HG03571 (cell line): ENCODE measurements at regions not wholly inside any gene's neighbourhood (a gene's known extent, or its start where the extent isn't known, plus 50 kb on each side); places are given as distances from the start of the nearest gene placed in this dataset.
"Not testable (repeated sequence)": the region's sequence is repeated elsewhere in the genome, so short reads cannot be mapped to it uniquely, and the experiment has no call there.

Experiments
- ATAC-seq: cut with Tn5 transposase; IDR thresholded peaks from one replicate; pipeline ENCODE4 v1.9.1; 2021; ENCODE audit not compliant: unreplicated experiment

DNA sequence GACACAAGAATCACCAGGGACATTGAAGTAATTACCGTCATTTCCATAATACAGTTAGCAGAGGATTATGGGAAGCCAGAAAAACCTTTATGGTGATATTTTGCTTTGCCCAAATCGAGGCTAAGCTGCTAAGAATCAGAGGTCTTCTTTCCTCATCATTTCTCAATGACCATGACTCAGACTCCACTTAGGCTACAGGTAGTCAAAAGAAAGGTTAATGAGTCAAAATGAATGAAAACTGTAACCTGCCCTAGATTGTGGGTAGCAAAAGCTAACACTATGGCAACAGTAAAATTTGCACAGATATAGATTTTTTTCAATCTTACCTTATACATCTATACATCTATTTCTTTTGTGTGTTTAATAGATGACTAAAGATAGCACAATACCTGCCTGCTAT is 185.8 kb downstream of the CARTPT start:
- ATAC-seq: no peak

DNA sequence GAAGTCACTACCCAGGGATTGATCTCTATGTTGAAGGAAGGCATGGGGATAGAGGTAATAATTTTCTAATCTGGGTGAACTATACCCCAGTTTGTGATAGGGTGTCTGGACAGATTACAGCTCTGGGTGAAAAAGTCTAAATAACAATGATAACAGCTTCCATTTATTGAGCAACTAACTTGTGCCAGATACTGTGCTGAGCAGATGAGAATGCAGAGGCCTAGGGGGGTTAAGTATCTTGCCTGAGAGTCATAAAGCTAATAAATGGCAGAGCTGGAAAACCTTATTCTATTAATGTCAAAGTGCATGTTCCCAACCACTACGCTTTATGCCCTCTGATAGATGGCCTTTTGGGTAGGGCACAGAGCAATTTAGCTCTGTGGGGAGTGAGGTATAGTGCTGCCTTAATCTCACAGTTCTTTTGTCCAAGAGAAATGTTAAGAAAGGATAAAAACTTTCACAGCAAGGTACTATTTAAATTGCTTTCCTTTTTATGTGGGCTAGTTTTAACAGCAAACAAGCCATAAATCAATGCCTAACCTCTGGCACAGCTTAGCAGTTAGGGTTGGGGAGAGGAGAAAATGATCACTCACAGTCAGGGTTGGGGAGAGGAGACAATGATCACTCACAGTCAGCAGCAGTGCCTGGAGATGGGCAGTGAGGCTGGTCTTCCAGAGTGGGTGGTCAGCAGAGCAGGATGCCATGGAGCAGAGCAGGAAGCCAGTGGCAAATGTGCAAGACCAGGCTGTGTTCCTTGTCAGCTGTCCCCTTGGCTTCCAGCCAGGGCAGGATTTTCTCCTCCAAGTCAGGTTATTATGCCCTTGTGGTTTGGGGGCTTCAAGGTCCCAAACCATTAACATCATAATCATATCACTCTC is 187.0 kb downstream of the CARTPT start:
- no peak for ATAC-seq

DNA sequence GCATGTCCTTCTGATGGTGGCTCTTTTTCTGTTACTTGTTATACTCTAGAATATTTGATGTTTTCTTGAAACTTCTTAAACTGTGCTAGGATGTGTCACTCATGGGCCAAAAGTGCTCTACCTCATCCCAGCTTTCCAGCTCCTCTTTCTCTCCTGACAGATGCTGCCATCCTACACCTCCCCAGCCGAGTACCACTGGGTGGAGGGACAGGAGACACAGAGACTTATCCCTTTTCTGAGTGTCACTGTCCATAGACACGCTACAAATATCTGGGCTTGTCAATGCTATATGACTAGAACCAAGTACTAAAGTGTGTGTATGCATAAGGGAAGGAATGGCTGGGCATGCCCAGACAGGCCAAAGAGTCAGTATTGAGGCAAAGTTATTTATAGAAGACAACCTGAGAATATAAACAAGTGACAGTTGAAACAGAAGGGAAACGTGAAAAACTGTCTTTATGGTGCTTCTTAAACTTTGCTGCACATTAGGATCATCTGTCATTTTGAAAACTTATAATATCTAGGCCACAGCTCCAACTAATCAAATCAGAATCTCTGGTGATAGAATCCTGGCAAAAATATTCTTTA is 188.0 kb downstream of the CARTPT start:
- no peak for ATAC-seq

DNA sequence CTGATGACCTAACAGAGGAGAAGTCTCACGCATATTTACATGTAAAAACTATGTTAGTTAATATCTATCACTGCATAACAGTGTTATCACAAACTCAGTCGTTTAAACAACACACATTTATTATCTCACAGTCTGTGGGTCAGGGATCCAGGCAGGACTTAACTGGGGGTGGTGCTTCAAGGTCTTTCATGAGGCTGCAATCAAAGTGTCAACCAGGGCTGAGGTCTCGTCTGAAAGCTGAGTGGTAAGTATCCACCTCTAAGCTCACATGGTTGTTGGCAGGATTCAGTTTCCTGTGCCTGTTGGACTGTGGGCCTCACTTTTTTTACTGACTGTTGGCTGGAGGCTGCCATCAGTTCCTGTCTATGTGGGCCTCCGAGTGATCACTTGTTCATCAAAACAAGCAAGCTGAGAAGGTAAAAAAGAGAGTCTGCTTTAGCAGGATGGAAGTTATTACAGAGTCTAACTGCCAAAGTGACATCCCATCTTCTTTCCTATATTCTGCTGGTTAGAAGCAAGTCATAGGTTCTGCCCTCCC is 188.6 kb downstream of the CARTPT start:
- ATAC-seq: no peak

DNA sequence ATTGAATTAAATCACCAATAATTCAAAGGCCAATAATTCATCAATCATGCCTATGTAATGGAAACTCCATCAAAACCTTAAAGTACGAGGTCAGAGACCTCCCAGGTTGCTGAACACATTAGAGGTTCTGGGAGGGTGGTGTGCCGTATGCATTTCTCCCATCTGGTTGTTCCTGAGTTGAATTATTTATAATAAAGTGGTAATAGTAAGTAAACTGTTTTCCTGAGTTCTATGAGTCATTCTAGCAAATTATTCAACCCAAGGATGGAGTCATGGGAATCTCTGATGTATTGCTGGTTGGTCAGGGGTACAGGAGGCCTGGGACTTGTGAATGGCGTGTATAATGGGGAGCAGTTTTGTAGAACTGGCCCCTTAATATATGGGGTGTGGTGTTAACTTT is 191.7 kb downstream of the CARTPT start:
- no peak for ATAC-seq

DNA sequence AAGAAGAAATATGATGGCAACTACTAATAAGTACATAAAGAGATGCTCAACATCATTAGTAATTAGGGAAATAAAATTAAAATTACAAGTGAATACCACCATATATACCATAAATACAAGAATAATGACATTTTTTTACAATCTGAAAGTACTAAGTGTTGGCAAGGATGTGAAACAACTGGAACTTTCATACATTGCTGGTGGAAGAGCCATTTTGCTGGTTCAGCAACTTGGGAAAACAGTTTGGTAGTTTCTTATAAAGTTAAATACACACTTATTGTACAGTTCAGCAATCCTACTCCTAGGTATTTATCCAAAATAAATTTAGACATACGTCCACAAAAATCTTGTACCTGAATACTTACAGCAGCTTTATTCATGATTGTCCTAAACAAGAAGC is 192.9 kb downstream of the CARTPT start:
- no peak for ATAC-seq

DNA sequence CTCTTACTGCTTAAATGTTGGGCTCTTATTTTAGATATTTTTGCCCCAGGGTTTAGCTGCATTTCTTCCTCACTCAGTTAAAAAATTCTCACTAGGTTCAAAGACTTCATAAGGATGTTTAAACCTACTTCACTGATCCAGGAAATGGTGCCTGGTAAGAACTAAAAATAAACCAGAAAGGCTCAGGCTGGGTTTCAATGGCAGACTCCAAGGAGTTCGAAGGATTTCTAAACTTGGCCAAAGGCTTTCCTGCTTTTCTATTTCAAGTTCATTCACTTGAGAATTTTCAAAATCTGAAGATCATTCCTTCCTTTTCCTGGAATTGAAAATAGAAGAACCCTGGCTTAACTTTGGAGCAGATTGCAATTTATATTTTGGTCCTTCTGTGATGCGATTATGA is 193.0 kb upstream of the MAP1B start:
- ATAC-seq: no peak

DNA sequence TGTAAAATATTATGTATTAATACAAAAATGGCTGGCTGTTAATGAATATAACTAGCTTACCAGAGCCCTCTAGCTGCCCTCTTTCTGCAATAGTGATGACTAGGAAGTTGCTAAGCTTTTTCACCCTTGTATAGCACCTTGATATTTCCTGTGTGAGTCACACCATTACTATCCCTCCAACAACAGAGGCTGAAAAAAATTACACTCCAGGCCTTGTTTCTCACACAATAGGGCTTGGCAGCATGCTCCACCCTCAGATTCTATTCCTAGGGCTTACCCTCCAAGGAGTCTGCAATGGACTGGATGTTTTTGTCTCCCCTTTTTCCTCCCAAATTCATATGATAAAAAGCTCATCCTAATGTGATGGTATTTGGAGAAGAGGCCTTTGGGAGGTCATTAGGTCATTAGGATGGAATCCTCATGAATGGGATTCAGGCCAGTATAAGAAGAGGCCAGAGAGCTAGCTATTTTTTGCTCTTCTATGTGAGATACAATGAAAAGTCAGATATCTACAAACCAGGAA is 184.6 kb upstream of the MAP1B start:
- ATAC-seq: no peak

DNA sequence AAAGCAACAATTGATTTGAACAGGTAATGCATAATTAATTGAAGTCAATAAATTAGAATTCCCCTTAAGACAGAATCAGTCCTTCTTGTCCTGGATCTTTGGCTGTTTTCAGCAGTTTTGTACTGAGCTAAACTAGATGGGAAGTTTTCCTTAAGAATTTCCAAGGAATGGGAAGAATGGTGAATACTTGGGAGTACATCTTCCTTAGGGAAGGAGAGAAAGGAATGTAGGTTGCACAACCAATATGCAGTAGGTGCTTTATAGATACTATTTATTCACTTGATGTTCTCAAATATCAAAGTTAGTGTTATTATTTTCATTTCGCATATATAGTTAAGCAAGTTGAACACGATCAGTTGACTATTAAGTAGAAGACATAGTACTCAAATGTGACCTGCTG is 183.5 kb upstream of the MAP1B start:
- no peak for ATAC-seq

DNA sequence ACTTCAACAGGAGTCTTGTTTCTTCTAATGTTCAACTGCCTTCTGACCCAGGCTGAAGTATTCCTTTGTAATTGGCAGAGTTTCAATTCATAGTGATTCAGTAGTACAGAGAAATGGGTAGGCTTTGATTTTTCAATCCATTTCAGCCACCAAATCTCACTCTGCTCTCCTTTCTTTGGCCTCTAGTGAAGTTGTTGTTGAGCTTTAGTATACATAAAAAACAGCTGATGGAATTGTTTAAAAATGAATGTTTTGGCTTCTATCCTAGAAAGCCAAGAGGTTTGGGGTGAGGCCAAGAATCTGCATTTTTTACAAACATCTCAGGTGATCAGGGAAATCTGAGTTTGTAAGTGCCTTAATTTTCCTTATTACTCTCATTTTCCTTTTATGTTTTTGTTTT is 182.9 kb upstream of the MAP1B start:
- no peak for ATAC-seq

DNA sequence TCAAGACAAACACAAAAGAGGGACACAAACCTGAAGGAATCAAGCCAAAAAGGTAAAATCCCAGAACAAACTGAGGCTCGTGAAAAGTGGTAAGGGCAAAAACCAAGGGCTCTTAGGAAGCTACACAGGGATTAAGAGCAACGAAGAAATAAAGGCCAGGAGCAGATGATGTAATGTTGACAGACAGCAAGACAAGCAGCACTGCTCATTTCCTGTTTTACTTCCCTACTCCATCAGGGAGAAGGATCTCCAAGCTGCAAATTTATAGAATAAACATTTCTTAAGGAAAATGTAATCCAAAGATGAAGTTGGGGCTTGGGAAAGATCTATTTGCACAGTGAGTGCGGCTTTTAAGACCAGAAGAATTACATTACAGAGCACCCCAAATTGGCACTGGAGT is 182.3 kb upstream of the MAP1B start:
- ATAC-seq: no peak

DNA sequence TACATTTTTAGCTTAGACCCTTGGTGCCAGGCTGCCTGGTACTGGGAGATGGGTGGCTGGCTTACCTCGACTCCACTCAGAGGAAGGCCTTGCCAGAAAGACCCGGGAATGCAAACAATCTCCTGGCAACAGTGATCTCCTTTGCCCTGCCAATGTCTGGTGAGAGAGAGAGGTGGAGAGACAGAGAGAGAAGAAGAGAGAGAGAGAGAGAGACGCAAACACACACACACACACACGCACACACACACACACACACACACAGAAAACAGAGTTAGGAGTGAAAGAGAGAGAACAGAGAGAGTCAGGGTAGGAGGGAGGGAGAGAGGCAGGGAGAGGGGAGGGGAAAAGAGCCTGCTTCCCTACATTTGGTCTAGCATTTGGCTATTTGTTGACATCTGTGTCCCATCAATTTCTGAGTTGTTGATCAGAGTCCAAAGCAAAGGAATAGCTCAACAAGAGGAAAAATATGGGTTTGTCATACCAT is 181.6 kb upstream of the MAP1B start:
- no peak for ATAC-seq

DNA sequence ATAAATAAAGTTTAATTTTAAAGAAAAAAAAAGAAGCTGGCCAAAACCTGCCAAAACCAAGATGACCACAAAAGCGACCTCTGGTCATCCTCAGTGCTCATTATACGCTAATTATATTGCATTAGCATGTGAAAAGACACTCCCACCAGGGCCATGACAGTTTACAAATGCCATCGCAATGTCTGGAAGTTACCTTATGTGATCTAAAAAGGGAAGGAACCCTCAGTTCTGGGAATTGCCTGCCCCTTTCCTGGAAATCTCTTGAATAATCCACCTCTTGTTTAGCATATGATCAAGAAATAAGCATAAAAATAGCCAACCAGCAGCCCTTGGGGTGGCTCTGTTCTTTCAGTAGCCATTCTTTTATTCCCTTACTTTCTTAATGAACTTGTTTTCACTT is 178.3 kb upstream of the MAP1B start:
- no peak for ATAC-seq

DNA sequence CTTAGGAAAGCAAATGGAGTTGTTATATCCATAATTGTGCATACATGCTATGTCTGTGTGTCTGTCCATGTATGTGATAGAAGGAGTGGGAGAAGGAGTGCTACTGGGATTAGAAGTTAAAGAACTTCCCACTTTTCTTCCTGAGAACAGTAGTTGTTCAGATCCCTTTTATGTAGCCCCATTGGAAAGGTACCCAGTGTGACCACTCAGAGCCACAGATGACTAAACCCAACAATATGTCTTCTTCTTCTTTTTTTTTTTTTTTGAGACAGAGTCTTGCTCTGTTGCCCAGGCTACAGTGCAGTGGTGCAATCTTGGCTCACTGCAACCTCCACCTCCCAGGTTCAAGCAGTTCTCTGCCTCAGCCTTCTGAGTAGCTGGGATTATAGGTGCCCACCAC is 176.7 kb upstream of the MAP1B start:
- not testable (repeated sequence) for ATAC-seq

DNA sequence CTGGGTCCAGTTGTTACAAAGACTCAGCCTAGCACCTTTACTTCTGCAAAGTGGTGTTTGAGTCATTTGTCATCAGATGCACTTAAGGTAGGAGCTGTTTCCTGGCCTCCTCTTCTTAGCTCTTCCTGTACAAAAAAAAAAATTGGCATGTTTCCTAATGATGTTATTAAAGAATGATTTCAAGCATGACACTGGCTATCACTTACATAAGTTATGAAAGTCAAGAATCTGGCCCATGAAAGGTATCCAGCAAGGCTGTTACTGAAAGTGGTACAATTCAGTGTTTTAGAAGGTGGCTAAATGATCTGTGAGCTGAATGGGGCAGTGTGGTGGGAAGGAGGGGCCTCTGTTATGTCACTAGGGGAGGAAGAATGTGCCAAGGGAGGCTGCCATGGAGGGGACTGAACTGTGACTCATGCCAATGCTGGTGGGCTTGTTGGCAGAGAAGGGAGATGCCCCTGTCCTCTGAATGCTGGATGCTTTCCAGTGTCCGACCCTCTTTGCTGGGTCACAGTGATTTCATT is 175.1 kb upstream of the MAP1B start:
- ATAC-seq: no peak

DNA sequence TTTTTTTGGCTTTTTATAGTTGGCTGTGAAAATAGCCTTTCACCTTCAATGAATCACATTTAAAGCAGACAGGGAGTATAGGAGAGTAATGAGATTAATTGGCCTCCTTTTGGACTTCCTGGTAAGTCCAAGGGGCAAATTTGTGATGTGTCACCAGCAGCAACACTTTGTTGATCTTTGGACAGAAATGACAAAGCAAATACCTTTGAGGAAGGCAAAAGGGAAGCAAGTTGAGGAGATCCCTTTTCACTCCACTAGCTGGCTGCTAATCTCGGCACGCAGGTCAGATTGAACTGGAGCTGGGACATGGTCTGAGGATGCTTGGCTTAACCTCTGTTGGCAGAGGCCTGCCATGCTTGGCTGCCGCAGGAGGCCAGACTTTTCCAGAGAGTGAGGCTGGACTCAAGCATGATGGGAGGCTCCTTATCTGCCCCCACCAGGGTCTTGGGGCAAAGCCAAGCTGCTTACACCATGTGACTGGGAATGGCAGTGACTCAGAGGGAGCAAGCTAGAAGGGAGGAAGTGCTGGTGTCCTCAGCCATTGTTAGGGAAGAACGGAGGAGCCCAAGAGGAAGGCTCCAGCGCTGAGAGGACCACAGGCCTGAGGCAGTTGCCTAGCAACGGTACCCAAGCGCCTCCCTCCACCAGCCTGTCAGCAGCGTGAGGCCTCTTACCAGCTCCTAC is 174.5 kb upstream of the MAP1B start:
- no peak for ATAC-seq

DNA sequence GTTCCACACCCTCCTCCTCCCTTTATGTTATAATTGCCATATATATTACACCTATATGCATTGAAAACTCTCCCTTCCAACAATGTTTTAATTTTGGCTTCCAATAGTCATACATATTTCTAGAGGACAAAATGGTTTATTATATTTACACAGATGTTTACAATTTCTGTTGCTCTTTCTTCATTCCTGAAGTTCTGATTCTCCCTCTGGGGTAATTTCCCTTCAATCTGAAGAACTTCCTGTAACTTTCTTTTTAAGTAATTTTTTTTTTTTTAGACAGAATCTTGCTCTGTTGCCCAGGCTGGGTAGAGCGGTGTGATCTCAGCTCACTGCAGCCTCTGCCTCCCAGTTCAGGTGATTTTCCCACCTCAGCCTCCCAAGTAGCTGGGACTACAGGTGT is 173.0 kb upstream of the MAP1B start:
- ATAC-seq: no peak

DNA sequence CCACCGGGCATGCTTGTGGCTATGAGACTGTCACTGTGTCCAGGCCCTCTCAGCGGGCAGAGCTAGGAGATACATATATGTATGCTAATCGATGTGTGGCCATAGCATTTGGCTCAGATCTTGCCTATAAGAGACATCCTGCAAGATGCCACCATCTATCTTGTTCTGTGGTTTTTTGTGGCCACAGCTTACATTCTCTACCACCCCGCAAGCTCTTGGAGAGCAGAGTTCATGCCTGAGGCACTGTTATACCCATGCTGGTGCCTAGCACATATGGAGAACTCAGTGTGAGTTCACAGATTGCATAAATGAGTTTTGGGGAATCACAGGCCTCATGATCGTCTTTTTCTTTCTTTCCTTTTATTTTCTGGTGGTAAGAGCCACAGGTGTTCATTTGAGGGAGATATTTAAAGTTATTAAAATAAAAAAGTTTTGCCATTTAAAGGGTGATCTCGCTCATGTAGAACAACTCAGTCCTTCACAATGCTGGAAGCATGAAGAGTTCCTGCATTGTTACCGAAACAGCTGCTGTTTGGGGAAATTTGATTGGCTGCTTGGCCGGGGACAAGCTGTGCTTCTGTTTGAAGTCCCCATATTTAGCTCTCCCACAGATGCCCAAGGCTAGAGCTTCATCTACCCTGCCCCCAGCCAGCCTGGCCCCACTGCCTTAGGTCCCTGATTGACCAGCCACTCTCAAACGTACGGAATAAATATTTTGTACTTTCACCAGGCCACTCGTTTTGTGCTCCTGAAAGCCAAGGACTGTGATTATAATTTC is 169.2 kb upstream of the MAP1B start:
- no peak for ATAC-seq

DNA sequence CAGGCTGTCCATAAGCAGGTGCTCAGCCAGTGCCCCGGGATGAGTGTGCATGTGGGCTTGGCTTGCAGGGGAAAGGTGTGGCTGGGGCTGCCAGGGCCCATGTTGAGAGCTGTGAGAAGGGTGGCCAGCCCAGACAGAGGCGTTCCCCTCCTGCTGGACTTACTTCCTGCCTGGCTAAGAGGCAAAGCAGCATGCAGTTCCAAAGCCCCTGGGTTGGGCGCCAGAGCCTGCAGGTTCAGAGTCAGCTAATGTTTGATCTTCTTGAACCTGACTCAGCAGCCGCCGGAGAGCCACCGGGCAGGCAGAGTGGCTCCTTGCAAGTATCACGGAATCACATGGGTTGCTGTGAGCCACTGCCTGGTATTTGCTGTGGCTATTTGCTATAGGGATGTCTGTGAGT is 168.4 kb upstream of the MAP1B start:
- no peak for ATAC-seq

DNA sequence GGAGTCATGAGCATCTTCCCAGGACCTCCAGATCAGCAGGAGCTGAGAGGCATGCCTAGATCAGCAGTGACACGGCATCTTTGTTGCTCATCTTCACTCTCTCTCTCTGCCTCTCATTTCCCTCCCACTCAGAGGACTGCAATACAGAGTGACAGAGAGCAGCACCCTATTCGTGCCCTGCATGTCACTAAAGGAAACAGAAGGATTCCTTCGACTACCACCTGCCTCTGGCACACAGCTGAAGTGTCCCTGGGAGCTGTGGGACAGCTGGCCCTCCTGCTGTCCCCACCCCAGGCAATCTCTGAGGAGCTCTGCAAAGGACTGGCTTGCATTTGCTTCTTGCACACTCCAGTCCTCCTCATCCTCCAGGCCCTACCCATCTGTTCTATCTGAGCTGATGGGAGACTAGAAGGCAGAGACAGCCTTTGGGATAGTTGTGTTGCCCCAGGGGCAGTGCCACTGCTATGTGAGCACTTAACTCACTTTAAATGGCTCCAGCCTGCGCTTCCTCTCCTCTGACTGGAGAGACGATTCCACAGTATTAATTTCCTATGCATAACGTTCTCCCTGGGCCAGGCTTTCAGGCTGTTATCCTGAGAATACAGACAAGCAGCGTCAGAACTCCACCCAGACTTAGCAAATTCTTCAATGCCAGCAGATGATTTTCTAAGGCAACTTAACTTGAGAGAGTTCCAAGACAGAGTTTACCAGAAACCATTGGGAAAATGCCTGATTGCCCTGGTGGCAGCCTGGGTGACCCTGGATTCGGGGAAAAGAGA is 167.6 kb upstream of the MAP1B start:
- ATAC-seq: no peak
